SK-N-MC (cell line): ENCODE measurements at regions not wholly inside any gene's neighbourhood (a gene's known extent, or its start where the extent isn't known, plus 50 kb on each side); places are given as distances from the start of the nearest gene placed in this dataset.

Source experiments
- EZH2 ChIP-seq: fragments of 200-600 bp; sonication (generic); IDR thresholded peaks from one replicate; pipeline ENCODE4 v1.6.1; 2017; ENCODE audit warnings: antibody characterized with exemption
- FOXP2 ChIP-seq: optimal IDR thresholded peaks from 2 replicates; pipeline ENCODE3; 2011; ENCODE audit warnings: mild to moderate bottlenecking, moderate library complexity; ENCODE audit not compliant: insufficient read depth; ENCODE audit errors: extremely low read length, control extremely low read depth
- POLR2AphosphoS5 ChIP-seq: IDR thresholded peaks from 2 replicates; pipeline ENCODE4 v1.6.1; 2012; ENCODE audit warnings: mild to moderate bottlenecking, low read depth, low read length, borderline replicate concordance

- TF ChIP-seq EZH2 = no peak
- TF ChIP-seq POLR2AphosphoS5 = no peak
- TF ChIP-seq FOXP2 = no peak
Measured at GRCh38 chr17:33905338-33905800, 349.7 kb upstream of the CCL2 start.
